GM18511 (cell line): ENCODE measurements at regions not wholly inside any gene's neighbourhood (a gene's known extent, or its start where the extent isn't known, plus 50 kb on each side); places are given as distances from the start of the nearest gene placed in this dataset.

ENCODE experiments used
- ATAC-seq: cut with Tn5 transposase; IDR thresholded peaks from one replicate; pipeline ENCODE4 v1.9.1; 2021; ENCODE audit warnings: mild to moderate bottlenecking, moderate library complexity; ENCODE audit not compliant: unreplicated experiment

DNA sequence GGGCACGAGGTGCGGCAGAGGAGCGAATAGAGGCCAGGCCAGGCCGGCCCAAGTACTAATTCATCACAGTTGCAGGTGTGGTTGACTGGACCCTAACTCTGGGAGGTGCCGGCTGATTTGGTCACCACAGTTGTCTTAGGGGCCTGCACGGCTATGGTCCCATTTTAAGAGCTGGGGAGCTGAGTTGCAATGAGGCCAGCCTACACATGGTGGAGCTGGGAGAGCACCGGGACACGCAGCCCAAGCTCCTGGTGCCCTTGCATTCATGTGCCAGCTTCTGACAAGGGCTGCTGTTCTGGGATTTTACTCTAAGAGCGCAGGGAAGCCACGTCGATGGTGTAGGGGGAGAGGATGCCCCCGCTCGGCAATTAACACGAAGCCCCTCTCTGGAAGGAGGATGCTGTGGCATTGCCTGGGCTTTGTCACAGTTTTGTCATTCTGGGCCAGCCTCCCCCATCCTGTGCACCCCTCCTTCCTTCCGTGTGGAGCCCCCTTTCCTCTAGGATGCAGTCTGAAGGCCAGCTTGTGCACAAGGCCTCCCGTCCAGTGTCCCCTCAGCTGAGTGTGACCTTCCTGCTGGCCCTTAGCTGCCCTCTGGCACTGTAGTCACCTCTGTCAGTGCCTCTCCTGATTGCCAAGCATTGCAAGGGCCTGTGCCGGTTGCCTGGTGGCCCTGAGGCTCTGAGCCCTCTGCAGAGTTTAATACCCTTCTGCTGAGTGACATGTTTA is 109.4 kb upstream of the C1QTNF9B start:
- ATAC-seq, result peak; percentile 7

DNA sequence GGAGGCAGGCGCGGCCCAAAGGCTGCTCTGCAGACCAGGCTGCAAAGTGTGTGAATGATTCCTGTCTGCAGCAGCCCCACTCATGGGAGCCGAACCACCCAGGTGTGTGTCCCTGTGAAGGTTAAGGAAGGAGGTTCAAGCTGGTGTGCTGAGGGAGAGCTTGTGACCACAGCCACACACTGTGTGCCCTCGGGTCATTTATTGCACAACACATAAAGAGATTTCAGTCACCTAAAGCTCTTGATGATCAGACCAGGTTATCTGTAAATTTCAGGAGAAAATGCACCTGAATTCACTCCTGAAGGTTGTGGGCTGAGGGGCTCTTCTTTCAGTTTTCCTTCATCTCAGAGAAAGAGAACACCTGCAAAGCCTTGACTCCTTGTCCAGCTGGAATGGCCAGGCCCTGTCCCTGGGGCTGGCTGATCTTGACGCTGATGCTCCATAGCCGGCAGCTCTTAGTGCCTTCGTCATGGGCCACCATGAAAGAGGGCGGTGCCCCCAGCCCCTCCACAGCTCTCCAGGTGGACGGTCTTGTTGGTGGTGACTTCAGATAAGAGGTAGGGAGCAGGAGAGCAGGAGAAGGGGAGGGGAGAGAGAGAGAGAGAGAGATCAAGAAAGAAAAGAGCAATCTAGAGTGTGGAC is 110.8 kb upstream of the C1QTNF9B start:
- no peak for ATAC-seq

DNA sequence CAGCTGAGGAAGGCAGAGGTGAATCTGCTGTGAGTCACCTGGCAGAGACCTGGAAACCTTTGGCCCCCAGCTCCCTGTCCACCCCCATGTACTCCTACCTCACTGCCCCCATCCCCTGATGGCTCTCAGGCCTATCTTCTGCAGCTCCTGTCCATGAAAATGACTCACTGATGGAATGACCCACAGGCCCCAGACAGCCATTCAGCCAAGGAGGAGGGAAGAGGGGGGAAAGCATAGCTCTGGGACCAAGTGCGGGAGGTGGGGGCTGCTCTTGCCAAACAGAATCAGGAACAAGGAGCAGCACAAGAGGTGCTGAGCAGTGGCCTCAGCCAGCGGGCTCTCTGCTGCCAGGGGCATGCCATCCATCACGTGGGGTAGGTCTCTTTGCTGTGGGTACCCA is 111.4 kb upstream of the C1QTNF9B start:
- no peak for ATAC-seq

DNA sequence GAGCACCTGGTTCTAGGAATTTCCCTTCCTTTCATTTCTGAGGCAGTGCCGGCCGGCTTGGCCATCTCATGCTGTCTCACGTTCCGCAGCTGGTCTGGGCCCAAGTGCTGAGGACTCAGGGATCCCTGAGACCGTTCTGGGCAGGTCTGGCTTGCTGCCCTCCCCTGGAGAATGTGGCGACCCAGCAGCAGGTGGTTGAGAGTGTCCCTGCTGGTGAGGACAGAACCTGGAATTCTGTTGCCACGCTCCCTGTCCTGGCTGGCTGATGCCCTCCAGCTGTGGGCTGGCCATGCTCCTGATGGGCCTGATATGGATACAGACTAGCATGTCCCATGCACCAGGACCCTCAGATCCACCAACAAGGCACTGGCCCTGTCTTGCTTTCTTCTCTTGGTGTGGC is 114.0 kb upstream of the C1QTNF9B start:
- ATAC-seq, result no peak

DNA sequence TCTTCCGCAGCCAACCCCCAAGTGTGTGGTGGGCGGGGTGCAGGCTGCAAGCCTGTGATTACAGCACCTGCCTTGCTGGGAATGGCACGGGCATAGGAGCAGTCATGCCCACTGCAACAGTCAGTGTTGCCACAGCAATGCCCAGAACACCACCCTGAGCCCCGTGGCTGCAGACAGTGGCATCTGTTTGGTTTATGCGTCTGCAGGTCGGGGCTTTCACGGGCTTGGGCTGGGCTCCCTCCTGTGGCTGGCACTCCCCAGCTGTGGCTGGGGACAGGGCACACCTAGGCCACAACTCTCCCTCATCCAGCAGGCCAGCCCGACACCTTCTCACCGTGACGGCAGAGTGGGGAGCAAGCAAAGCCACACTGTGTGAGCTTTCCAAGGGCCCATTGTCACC is 115.3 kb upstream of the C1QTNF9B start:
- ATAC-seq, result no peak

DNA sequence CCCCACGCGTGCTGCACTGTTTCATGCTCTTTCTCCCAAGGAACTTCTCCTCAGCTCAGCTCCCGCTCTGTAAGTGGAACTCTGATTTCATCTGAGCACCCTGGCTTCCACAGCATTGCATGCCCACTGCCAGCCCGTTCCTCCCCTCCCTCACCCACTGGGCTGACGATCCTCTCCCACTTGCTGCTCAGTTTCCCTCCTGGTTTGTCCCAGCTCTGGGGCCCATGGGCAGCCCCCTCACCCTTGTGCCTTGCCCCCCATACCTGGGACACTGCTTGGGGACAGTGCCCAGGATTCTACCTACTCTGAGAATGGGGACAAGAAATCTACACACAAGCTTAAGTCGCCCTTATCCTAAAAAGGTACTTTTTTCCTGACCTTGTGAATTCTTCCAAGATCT is 115.9 kb upstream of the C1QTNF9B start:
- no peak for ATAC-seq

DNA sequence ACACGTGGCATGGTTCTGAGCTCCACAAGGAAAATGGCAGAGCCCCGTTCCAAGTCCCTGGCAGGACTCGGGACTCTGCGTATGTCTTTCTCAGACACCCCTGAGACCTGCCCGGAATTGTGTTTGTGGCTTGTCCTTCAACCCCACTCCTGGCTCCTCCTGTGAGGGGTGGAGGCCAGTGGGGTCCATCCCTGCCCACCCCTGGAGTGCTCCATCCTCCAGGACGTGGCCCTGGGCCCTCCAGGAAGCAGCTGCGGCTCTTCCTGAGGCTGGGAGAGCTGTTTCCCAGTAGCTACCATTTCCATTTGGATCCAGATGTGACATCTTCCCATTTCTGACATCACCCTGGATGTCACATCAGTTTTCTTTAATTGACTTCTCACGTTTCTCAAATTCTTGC is 118.7 kb upstream of the C1QTNF9B start:
- no peak for ATAC-seq

DNA sequence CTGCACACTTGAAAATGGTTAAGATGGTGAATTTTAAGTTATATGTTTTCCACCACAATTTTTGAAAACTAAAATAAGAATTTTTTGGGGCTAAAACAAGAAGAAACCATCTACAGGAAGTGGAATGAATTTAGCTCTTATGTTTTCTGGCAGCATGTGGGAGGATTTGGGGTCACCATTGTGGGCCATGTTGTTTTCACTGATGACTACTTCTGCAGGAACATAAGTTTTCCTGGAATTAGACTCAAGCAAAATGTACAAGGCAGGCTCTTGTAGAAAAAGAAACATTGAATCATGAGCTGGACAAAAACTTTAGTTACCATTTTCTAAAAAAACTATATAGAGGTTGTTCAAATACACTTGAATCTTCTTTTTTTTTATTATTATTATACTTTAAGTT is 125.3 kb upstream of the C1QTNF9B start:
- ATAC-seq, result no peak

DNA sequence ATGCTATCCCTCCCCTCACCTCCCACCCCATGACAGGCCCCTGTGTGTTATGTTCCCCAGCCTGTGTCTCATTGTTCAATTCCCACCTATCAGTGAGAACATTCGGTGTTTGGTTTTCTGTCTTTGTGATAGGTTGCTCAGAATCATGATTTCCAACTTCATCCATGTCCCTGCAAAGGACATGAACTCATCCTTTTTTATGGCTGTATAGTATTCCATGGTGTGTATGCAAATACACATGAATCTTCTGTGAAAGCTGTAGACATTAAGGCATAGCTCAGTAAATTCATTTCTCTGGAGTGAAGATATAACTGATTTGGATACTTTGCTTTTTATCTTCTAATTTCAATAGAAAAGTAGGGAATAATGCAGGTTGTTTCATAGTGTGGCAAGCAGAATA is 125.8 kb upstream of the C1QTNF9B start:
- ATAC-seq, result no peak

DNA sequence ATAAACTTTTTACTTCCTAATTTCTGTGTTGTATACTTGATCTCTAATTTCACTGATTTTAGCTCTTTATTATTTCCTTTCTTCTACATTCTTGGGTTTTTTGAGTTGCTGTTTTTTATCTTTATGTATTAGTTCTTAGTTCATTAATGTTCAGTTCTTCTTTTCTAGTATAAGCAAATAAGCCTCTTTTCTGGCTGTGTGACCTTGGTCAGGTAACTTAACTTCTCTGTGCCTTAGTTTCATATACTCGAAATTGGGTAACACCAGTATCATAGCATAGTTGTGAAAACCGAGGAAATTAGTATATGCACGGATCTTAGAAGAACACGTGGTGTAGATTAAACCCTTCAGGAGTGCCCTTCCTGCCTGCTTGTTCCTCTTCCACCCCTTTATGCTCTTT is 130.2 kb upstream of the C1QTNF9B start:
- no peak for ATAC-seq

DNA sequence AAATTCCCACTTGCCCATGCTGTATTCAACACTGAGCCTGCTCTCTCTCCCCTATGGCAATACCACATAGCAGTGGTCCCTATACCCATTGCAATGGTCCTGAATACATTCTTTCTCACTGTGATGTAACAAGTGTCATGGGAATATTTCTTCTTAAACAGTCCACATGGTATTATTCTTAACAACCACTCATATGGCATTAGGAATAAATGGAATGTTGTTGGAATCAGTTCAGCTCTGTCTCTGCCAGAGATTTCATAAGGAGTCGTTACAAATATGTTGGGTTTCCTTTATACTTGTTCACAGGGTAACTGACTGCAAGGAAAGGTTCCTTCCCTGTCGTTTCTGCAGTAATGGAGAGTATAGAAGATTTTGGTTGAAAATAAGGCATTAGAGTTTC is 128.3 kb upstream of the SPATA13 start:
- no peak for ATAC-seq

DNA sequence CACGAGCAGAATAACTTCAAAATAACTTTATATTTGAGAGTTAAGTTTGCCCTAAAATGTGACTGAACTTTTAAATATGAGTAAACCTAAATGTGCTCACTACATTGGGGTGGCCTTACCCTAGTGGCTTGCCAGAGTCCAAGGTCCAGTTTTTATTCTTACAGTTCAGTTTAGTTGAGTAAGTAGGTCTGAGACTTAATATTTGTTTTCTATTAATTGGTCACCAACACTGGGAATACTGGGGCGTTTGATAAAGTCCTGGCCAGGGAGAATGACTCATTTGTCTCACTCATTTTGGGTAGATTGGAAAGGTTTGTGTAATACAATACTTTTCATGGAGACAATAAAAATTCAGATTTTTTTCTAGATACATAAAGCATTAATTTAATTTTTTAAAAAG is 127.8 kb upstream of the SPATA13 start:
- no peak for ATAC-seq

DNA sequence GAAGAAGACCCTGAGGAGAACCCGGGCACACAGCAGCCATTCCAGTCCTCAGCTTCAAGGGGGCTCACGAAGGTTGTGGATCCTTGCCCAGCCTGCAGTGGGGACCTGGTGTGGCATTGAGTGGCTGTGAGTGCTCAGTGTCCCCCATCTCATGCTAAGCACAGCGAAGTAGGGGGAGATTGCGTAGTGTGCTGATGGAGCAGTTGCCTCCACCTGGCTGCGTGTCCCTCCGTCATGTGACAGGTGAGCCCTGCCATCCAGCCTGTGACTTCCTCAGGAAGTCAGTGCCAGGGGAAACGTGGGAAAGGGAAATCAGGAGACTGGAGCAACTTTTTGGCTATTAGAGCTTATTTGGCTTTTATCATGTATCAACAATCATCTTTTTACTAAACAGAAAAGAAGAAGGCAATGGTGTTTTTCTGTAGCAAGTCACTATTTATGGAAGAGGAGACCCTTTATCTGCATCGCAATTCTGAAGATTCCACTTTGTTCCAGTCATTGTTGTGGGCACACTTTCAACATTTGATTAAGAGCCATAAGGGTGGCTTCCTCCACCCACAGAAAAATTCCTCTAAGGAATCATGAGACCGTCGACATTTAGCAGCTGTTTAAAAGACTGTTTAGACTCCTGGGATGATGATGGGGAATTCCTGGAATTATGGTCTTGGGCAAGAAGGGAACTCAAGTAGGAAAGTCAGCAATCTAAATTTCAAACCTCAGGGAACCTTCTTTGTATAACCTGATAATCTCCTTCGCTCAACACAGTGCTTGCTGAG is 126.8 kb upstream of the SPATA13 start:
- ATAC-seq, result no peak

DNA sequence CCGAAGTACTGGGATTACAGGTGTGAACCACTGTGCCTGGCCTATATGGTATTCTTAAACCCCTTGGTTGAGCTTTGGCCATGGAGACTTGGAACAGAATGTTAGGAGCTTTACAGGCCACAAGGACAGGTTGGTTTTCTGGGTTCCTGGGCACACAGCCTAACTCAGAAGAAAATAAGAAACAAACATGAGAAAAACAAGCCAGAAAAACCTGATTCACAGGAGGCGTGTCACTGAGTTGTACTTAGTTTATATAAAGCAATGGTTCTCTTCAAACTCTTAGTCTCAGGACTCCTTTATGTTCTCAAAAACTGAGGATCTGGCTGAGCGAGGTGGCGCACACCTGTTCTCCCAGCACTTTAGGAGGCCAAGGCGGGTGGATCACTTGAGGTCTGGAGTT is 125.1 kb upstream of the SPATA13 start:
- no peak for ATAC-seq

DNA sequence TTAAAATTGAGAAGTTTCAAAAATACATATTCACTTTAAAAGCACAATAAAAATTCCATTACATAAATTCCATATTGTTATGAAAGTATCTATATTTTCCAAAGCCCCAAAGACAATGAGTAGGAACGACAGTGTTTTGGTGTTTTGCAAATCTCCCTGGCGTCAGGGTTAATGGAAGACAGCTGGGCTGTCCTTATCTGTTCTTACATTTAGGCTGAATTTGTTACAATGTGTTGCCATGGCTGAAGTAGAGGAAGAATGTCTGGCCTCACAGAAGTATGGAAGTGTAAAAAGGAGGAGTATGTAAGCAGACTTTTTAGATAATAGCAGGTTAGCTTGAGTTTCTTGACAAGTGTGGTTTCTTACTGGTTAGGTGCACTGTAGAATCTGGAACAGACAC is 124.4 kb upstream of the SPATA13 start:
- no peak for ATAC-seq

DNA sequence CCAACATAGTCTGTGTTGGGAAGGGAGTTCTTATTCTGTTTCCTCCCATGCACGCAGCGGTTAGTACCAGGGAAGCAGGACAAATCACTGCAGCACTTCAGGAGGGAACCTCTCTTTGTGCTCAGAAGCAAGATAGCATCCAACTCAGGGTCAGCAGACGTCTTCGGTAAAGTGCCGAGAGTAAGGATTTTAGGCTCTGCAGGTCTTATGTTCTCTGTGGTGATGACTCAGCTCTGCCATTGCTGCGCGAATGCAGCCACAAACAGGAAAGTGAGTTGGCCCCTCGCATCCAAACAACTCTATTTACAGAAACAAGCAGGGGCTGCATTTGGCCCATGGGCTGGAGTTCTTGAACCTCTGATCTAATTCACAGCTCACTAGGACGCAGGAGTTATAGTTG is 122.1 kb upstream of the SPATA13 start:
- ATAC-seq, result no peak

DNA sequence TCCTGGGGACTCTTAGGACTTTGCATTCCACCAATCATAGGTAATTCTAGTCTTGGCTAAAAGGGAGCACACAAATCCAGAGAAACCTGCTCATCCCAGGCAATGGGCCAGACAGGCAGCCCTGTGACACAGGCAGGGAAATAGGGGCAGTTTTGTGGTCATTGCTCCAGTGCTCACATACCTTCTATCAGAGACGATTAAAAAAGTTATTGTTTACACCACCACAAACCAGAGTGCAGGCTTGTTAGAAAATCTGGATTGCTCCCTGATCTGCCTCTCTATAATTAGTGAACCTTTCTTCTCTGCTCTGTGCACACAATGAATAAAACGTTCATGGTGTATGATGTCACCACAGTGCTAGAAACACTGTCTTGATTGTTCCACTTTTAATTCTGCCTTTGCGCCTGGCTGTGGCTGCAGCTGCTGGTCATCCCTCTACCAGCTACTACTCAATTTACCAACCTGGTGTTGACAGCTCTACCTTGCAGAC is 121.6 kb upstream of the SPATA13 start:
- no peak for ATAC-seq

DNA sequence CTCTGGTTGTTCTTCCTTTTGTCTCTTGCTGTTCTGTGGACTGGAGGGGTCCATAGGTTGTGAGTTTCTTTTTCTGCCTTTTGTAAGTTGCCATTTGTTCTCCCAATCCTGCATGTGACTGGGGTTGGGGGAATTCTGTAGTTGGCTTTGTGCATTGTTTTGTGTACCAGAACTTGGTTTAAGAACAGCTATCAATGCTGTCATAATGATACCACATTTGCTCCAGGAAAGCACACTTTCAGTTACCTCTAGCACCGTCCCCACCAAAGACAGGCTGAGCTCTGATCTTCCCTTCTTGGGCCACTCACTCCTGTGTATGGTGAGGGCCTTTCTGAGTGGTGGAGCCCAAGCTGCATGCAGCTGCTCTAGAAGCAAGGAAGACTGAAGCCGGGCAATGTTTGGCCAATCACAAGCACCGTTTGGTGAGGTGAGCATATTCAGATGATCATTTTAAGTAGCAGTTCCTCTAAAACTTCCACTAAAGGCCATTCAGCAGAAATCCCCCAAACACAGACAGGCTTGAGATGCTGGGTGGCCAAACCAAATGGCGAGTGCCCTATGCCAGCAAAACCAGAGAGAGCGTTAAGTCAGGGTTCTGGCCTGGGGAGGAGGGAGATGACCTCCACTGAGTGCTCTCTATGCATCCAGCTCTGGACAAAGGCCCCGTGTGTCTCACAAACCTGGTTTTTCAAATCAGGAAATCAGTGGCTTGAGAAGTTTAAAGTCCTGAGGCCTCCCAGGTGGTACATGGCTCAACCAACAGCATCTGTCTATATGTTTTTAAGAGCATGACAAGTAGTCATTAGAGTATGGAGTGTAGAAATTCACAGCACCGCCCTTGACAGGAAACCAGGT is 120.7 kb upstream of the SPATA13 start:
- peak; percentile 81 for ATAC-seq

DNA sequence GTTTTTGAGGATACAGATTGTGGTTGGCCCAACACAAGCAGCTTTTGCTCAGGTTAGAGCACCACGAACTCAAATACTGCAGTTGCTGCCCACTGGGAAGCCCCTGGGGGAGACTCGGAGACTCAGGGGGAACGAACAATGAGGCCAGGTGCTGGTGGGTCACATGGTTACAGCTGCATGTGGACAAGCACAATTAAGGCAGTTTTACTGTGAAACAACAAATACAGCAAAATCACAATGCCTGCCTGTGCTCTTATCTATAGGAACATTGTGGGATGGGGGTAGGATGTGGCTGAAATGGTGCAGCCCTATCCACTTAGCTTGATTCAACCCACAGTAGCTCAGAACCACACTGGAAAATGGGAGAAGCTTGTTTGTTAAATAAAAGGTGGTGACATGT is 119.7 kb upstream of the SPATA13 start:
- no peak for ATAC-seq

DNA sequence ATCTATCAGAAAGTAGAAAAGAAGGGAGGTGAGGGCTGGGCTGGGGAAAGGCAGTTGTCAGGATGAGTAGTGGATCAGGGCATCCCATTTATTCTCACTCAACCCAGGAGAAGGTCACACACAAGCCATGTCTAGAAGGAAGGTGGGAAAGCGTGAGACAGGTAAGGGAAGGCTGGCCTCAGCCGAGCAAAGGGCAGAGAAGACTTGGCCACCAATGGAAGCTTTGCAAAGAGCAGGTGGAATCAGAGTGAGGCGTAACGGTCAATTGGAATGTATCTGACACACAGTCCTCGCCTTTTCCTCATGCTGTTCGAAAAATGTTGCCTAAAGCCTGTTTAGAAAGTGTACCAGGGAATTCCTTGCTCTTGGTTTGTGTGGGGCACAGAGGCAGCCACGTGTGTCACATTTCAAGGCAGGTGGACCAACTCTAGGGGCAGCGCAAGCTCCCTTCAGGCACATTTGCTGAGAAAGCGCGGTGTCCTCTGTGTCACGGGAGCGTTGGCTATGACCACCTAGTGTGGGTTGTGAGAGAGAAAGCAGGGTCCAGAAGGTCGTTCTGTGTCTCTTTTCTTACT is 118.8 kb upstream of the SPATA13 start:
- no peak for ATAC-seq
